ENCODE measurements at regions not wholly inside any gene's neighbourhood (a gene's known extent, or its start where the extent isn't known, plus 50 kb on each side); places are given as distances from the start of the nearest gene placed in this dataset.

GRCh38 chr6:122008101-122008999 lies 391.1 kb upstream of the HSF2 start:
- DNase-seq (ENCODE audit: low spot score): no peak

- no peak for DNase-seq (ENCODE audit: low spot score)
These were observed 390.5 kb upstream of the HSF2 start for GRCh38 chr6:122009000-122009350.

GRCh38 chr6:122012578-122012977 lies 386.9 kb upstream of the HSF2 start:
- DNase-seq (ENCODE audit: low spot score): no peak

GRCh38 chr6:122014961-122015360 lies 384.5 kb upstream of the HSF2 start:
- DNase-seq (ENCODE audit: low spot score): no peak

GRCh38 chr6:122020588-122021264 lies 378.7 kb upstream of the HSF2 start:
- no peak for DNase-seq (ENCODE audit: low spot score)

GRCh38 chr6:122025104-122025503 lies 374.3 kb upstream of the HSF2 start:
- no peak for DNase-seq (ENCODE audit: low spot score)

GRCh38 chr6:122026582-122027369 lies 372.7 kb upstream of the HSF2 start:
- DNase-seq (ENCODE audit: low spot score): no peak

- DNase-seq (ENCODE audit: low spot score): no peak
These were observed 370.4 kb upstream of the HSF2 start for GRCh38 chr6:122028933-122029522.

GRCh38 chr6:122033564-122034181 lies 365.8 kb upstream of the HSF2 start:
- peak; percentile 46 for DNase-seq (ENCODE audit: low spot score)

GRCh38 chr6:122035173-122035572 lies 364.3 kb upstream of the HSF2 start:
- DNase-seq (ENCODE audit: low spot score): no peak

- DNase-seq (ENCODE audit: low spot score): no peak
These were observed 359.2 kb upstream of the HSF2 start for GRCh38 chr6:122040261-122040660.

GRCh38 chr6:122042380-122042779 lies 357.1 kb upstream of the HSF2 start:
- no peak for DNase-seq (ENCODE audit: low spot score)

- no peak for DNase-seq (ENCODE audit: low spot score)
These were observed 356.3 kb upstream of the HSF2 start for GRCh38 chr6:122042960-122043735.

- no peak for DNase-seq (ENCODE audit: low spot score)
These were observed 350.9 kb upstream of the HSF2 start for GRCh38 chr6:122048570-122048969.

GRCh38 chr6:122049341-122049740 lies 350.1 kb upstream of the HSF2 start:
- no peak for DNase-seq (ENCODE audit: low spot score)

- no peak for DNase-seq (ENCODE audit: low spot score)
These were observed 349.2 kb upstream of the HSF2 start for GRCh38 chr6:122050242-122050755.

- DNase-seq (ENCODE audit: low spot score): no peak
These were observed 347.0 kb upstream of the HSF2 start for GRCh38 chr6:122052346-122052900.

GRCh38 chr6:122059918-122060317 lies 339.5 kb upstream of the HSF2 start:
- no peak for DNase-seq (ENCODE audit: low spot score)

- no peak for DNase-seq (ENCODE audit: low spot score)
These were observed 337.6 kb upstream of the HSF2 start for GRCh38 chr6:122061855-122062254.

GRCh38 chr6:122063076-122063475 lies 336.4 kb upstream of the HSF2 start:
- DNase-seq (ENCODE audit: low spot score): no peak

- no peak for DNase-seq (ENCODE audit: low spot score)
These were observed 335.7 kb upstream of the HSF2 start for GRCh38 chr6:122063761-122064160.
